SK-N-SH (cell line): ENCODE measurements at regions not wholly inside any gene's neighbourhood (a gene's known extent, or its start where the extent isn't known, plus 50 kb on each side); places are given as distances from the start of the nearest gene placed in this dataset.
A peak's percentile ranks its signal among the peaks of the same experiment; 100 is the strongest.

Source experiments
- CTCF ChIA-PET: fragments of 300-600, 350-600 bp; formaldehyde crosslinking; extraction: SDS; loops from one replicate; lab custom pipeline; 2021; lab: Yijun Ruan, JAX
- POLR2A ChIA-PET: fragments of 350-600 bp; sonication (Branson Sonifier 250); formaldehyde crosslinking; extraction: SDS; loops from one replicate; lab custom pipeline; 2020; ENCODE audit warnings: antibody characterized with exemption, inconsistent platforms; lab: Yijun Ruan, JAX
- DNase-seq: peaks from one replicate; pipeline ENCODE4 v3.0.0; 2012
- H2AFZ ChIP-seq: fragments of 200-600 bp; sonication (generic); 2 replicates; pipeline ENCODE4 v1.8.1; 2016; ENCODE audit warnings: antibody characterized with exemption, mild to moderate bottlenecking, low read depth
- H3F3A ChIP-seq: fragments of 200-600 bp; sonication (generic); replicated peaks from 2 replicates; pipeline ENCODE3; 2016; ENCODE audit warnings: antibody characterized with exemption, mild to moderate bottlenecking; ENCODE audit not compliant: insufficient read depth
- H3K27ac ChIP-seq, 2 experiments: fragments of 200-500 bp in 1 of 2; fragments of 200-600 bp in 1 of 2; sonication (Bioruptor generic) in 1 of 2; sonication (generic), shearing (Covaris generic) in 1 of 2; 2 replicates each; pipeline versions ENCODE4 v1.5.1 to v1.6.1; 2014 to 2016; ENCODE audit warnings: low read depth in 2 of 2, inconsistent platforms in 1 of 2, low read length in 1 of 2, mild to moderate bottlenecking in 1 of 2, mixed read lengths in 1 of 2
- H3K27me3 ChIP-seq: fragments of 200-600 bp; sonication (generic), shearing (Covaris generic); 2 replicates; pipeline ENCODE4 v1.6.1; 2016; ENCODE audit warnings: mixed run types; ENCODE audit not compliant: insufficient read depth
- H3K36me3 ChIP-seq, 2 experiments: fragments of 200-500 bp in 1 of 2; fragments of 200-600 bp in 1 of 2; sonication (Bioruptor generic) in 1 of 2; sonication (generic) in 1 of 2; replicated peaks in 1 of 2; 2 replicates each; pipeline versions ENCODE3 to v1.5.1; 2014 to 2016; ENCODE audit warnings: low read length in 1 of 2, mild to moderate bottlenecking in 1 of 2; ENCODE audit not compliant: insufficient read depth in 2 of 2, control insufficient read depth in 1 of 2
- H3K4me1 ChIP-seq, 2 experiments: fragments of 200-500 bp in 1 of 2; fragments of 200-600 bp in 1 of 2; sonication (Bioruptor generic) in 1 of 2; sonication (generic), shearing (Covaris generic) in 1 of 2; 2 replicates each; pipeline versions ENCODE4 v1.5.1 to v1.6.1; 2014 to 2016; ENCODE audit warnings: low read depth in 1 of 2, low read length in 1 of 2, mixed run types in 1 of 2; ENCODE audit not compliant: insufficient read depth in 2 of 2, control insufficient read depth in 1 of 2
- H3K4me2 ChIP-seq: fragments of 200-600 bp; sonication (generic), shearing (Covaris generic); 2 replicates; pipeline ENCODE4 v1.6.1; 2017; ENCODE audit warnings: mixed run types
- H3K4me3 ChIP-seq, 2 experiments: fragments of 200-500 bp in 1 of 2; fragments of 200-600 bp in 1 of 2; sonication (Bioruptor generic) in 1 of 2; sonication (generic), shearing (Covaris generic) in 1 of 2; 2 replicates each; pipeline versions ENCODE4 v1.5.1 to v1.8.1; 2014 to 2016; ENCODE audit warnings: low read depth in 2 of 2, inconsistent platforms in 1 of 2, low read length in 1 of 2, mild to moderate bottlenecking in 1 of 2, mixed read lengths in 1 of 2, moderate library complexity in 1 of 2
- H3K79me2 ChIP-seq: fragments of 200-600 bp; sonication (generic); 2 replicates; pipeline ENCODE4 v1.8.1; 2017; ENCODE audit warnings: mild to moderate bottlenecking; ENCODE audit not compliant: insufficient read depth
- H3K9ac ChIP-seq: fragments of 200-600 bp; sonication (generic); 2 replicates; pipeline ENCODE4 v1.6.1; 2017; ENCODE audit warnings: mixed run types
- H3K9me2 ChIP-seq: fragments of 200-600 bp; sonication (generic); 2 replicates; pipeline ENCODE4 v1.6.1; 2017; ENCODE audit warnings: mixed run types
- H3K9me3 ChIP-seq: fragments of 200-600 bp; sonication (generic); 2 replicates; pipeline ENCODE4 v1.6.1; 2017; ENCODE audit warnings: mixed run types, mild to moderate bottlenecking, moderate library complexity
- H4K20me1 ChIP-seq: fragments of 200-600 bp; sonication (generic); 2 replicates; pipeline ENCODE4 v1.6.1; 2017; ENCODE audit warnings: mild to moderate bottlenecking, mixed run types; ENCODE audit not compliant: insufficient read depth
- EP300 ChIP-seq, 2 experiments: IDR thresholded peaks; 2 replicates each; pipeline versions ENCODE4 v1.4.0 to v1.6.1; 2012; ENCODE audit warnings: borderline replicate concordance in 1 of 2, low read depth in 1 of 2, low read length in 1 of 2
- EZH2phosphoT487 ChIP-seq: fragments of 200-600 bp; sonication (generic); IDR thresholded peaks from 2 replicates; pipeline ENCODE4 v1.6.1; 2017; ENCODE audit warnings: low read depth, mixed run types, mild to moderate bottlenecking, antibody characterized with exemption, moderate library complexity, borderline replicate concordance
- FOSL2 ChIP-seq: IDR thresholded peaks from 2 replicates; pipeline ENCODE4 v1.4.0; 2012; ENCODE audit warnings: low read depth, mild to moderate bottlenecking, moderate library complexity, borderline replicate concordance
- FOXM1 ChIP-seq: IDR thresholded peaks from 2 replicates; pipeline ENCODE4 v1.4.0; 2012; ENCODE audit warnings: low read depth, mild to moderate bottlenecking
- GATA2 ChIP-seq: sonication (generic); formaldehyde crosslinking; IDR thresholded peaks from 2 replicates; pipeline ENCODE4 v1.5.0; 2020; ENCODE audit warnings: mild to moderate bottlenecking, missing genetic modification reagents
- JUND ChIP-seq: IDR thresholded peaks from 2 replicates; pipeline ENCODE4 v1.4.0; 2012
- MEF2A ChIP-seq: IDR thresholded peaks from 2 replicates; pipeline ENCODE4 v1.4.0; 2012; ENCODE audit warnings: low read depth, borderline replicate concordance
- NFIC ChIP-seq: IDR thresholded peaks from 2 replicates; pipeline ENCODE4 v1.4.0; 2012; ENCODE audit warnings: borderline replicate concordance
- RCOR1 ChIP-seq: fragments of 150-350 bp; IDR thresholded peaks from 2 replicates; pipeline ENCODE4 v1.6.1; 2017; ENCODE audit warnings: antibody characterized with exemption, low read length
- RFX5 ChIP-seq: IDR thresholded peaks from 2 replicates; pipeline ENCODE4 v1.6.1; 2012; ENCODE audit warnings: mild to moderate bottlenecking, improper control_type of control experiment, low read length
- SMC3 ChIP-seq: IDR thresholded peaks from 2 replicates; pipeline ENCODE4 v1.6.1; 2012; ENCODE audit warnings: low read depth, low read length, improper control_type of control experiment
- TAF1 ChIP-seq: IDR thresholded peaks from 2 replicates; pipeline ENCODE4 v1.6.1; 2012; ENCODE audit warnings: low read depth, mild to moderate bottlenecking, low read length, moderate library complexity, borderline replicate concordance
- TCF12 ChIP-seq: IDR thresholded peaks from 2 replicates; pipeline ENCODE4 v1.4.0; 2012
- TEAD4 ChIP-seq: IDR thresholded peaks from 2 replicates; pipeline ENCODE4 v1.4.0; 2012; ENCODE audit warnings: mild to moderate bottlenecking, borderline replicate concordance; ENCODE audit not compliant: insufficient read depth
- YY1 ChIP-seq: IDR thresholded peaks from 2 replicates; pipeline ENCODE4 v1.4.0; 2012; ENCODE audit warnings: low read depth, mild to moderate bottlenecking
- WGBS: methylation state at CpG from one replicate; pipeline ENCODE4 v1.1.6; 2017; ENCODE audit warnings: low lambda C conversion rate; 5-methylcytosine and 5-hydroxymethylcytosine counted together
- TF ChIP-seq, protein P1 (sequence below): IDR thresholded peaks from 2 replicates; pipeline ENCODE4; 2012
- TF ChIP-seq, protein P2 (sequence below): fragments of 200-600 bp; sonication (generic); IDR thresholded peaks from 2 replicates; pipeline ENCODE4 v1.6.1; 2017; ENCODE audit warnings: antibody characterized with exemption, mild to moderate bottlenecking, moderate library complexity
- TF ChIP-seq, protein P3 (sequence below): IDR thresholded peaks from 2 replicates; pipeline ENCODE4 v1.4.0; 2012; ENCODE audit warnings: low read depth
- TF ChIP-seq, protein P4 (sequence below): IDR thresholded peaks from 2 replicates; pipeline ENCODE4 v1.4.0; 2012; ENCODE audit warnings: low read depth, borderline replicate concordance
- TF ChIP-seq, protein P5 (sequence below): IDR thresholded peaks from 2 replicates; pipeline ENCODE4 v1.4.0; 2012; ENCODE audit warnings: low read depth, borderline replicate concordance

DNA sequence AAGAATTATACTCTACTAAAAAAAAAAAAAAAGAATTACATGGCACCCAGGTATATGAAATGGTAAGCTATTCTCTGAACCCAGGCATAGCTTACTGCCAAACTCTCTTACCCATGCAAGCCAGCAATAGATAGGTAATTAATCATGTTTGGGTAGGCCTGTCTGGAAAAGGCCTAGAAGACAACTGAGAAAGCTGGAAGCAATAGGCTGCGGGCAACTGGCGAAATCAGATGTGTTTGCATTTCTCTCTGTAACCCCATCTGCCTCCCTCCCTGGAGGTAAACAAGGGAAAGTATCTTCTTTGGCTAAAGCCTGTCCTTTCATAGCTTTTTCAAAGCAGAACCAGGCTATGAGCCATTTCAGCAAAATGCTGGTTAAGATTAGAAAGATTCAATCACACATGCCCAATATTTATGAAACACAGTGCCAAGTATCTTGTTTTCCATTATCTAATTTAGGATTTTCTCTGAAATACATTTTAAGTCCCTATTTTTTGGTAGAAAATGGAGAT lies 934.8 kb upstream of the DDX18 start:
- CTCF ChIA-PET, result interaction anchor here (0.7 kb wide), 1 partner anchor 94 kb away, joined by 3 read pairs; no protein-coding TSS in a partner anchor

DNA sequence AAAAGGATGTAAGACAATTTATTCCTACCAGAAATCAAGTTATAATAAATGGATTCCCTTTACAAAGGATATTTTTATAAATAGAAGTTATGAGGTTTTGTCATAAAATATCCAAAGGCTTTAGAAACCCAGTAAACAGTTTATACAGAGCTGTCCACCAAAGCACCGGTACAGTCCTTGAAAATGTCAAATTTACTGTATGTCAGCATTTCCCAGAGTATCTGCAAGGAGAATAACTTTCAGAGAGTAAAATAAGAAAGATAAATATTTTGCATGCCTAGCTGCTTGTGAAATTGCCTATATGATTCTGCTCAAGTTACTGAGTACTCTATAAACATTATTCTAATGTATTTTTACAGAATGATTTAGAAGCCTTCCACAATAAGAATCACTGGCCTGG lies 923.3 kb upstream of the DDX18 start:
- no peaks in the 10 kb centered on the region for H3K36me3 ChIP-seq
- no peaks in the 10 kb centered on the region for H4K20me1 ChIP-seq
- no peaks in the 10 kb centered on the region for H3K4me1 ChIP-seq
- no peaks in the 10 kb centered on the region for H3K9me2 ChIP-seq
- no peaks in the 10 kb centered on the region for H3K27me3 ChIP-seq
- no peak overlapping the region for H2AFZ ChIP-seq
- no peak overlapping the region for H3K4me2 ChIP-seq
- no peak for DNase-seq
- ChIA-PET POLR2A (no interaction called here), CTCF (no interaction called here)
- 16% methylated on average over 1 of the region's 1 CpG for WGBS
- H3K9ac ChIP-seq, result no peak overlapping the region
- no peak overlapping the region for H3K27ac ChIP-seq
- H3F3A ChIP-seq, result no peaks in the 10 kb centered on the region
- peaks cover 5% of the 10 kb centered on the region; the same call in 1 of the 2 replicates for H3K9me3 ChIP-seq
- no peaks in the 10 kb centered on the region for H3K79me2 ChIP-seq
- no peak overlapping the region for H3K4me3 ChIP-seq
- no peak for TF ChIP-seq GATA2 (CRISPR knock-in tag)
- TF ChIP-seq TEAD4, result no peak
- no peak for TF ChIP-seq RFX5
- no peak for TF ChIP-seq YY1
- TF ChIP-seq JUND, result no peak
- no peak for TF ChIP-seq SMC3
- TF ChIP-seq, protein P1, sequence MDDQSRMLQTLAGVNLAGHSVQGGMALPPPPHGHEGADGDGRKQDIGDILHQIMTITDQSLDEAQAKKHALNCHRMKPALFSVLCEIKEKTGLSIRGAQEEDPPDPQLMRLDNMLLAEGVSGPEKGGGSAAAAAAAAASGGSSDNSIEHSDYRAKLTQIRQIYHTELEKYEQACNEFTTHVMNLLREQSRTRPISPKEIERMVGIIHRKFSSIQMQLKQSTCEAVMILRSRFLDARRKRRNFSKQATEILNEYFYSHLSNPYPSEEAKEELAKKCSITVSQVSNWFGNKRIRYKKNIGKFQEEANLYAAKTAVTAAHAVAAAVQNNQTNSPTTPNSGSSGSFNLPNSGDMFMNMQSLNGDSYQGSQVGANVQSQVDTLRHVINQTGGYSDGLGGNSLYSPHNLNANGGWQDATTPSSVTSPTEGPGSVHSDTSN, result no peak
- no peak for TF ChIP-seq RCOR1
- TF ChIP-seq FOSL2, result no peak
- no peak for TF ChIP-seq TAF1
- TF ChIP-seq, protein P2, sequence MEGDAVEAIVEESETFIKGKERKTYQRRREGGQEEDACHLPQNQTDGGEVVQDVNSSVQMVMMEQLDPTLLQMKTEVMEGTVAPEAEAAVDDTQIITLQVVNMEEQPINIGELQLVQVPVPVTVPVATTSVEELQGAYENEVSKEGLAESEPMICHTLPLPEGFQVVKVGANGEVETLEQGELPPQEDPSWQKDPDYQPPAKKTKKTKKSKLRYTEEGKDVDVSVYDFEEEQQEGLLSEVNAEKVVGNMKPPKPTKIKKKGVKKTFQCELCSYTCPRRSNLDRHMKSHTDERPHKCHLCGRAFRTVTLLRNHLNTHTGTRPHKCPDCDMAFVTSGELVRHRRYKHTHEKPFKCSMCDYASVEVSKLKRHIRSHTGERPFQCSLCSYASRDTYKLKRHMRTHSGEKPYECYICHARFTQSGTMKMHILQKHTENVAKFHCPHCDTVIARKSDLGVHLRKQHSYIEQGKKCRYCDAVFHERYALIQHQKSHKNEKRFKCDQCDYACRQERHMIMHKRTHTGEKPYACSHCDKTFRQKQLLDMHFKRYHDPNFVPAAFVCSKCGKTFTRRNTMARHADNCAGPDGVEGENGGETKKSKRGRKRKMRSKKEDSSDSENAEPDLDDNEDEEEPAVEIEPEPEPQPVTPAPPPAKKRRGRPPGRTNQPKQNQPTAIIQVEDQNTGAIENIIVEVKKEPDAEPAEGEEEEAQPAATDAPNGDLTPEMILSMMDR, result no peak
- no peak for TF ChIP-seq NFIC
- TF ChIP-seq EP300 (IDR thresholded peaks at IDR 0.05; ENCODE audit: borderline replicate concordance in 1 of 2, low read depth in 1 of 2, low read length in 1 of 2), result no peak
- TF ChIP-seq, protein P3, sequence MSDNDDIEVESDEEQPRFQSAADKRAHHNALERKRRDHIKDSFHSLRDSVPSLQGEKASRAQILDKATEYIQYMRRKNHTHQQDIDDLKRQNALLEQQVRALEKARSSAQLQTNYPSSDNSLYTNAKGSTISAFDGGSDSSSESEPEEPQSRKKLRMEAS, result no peak

More for the DNA sequence above, 934.8 kb upstream of the DDX18 start:
- Histone ChIP-seq H3K27me3 (no peaks in the 10 kb centered on the region), H3K9me2 (no peaks in the 10 kb centered on the region), H3K36me3 (no peaks in the 10 kb centered on the region), H3K9ac (no peak overlapping the region), H3K4me1 (peaks cover 0 to 2% of the 10 kb centered on the region in 2 experiments; a peak in 2 of 4 replicates), H3F3A (no peaks in the 10 kb centered on the region), H2AFZ (no peak overlapping the region)
- POLR2A ChIA-PET, result no interaction called here
- no peak for TF ChIP-seq TCF12
- no peak for TF ChIP-seq GATA2 (CRISPR knock-in tag)
- TF ChIP-seq, protein P4, sequence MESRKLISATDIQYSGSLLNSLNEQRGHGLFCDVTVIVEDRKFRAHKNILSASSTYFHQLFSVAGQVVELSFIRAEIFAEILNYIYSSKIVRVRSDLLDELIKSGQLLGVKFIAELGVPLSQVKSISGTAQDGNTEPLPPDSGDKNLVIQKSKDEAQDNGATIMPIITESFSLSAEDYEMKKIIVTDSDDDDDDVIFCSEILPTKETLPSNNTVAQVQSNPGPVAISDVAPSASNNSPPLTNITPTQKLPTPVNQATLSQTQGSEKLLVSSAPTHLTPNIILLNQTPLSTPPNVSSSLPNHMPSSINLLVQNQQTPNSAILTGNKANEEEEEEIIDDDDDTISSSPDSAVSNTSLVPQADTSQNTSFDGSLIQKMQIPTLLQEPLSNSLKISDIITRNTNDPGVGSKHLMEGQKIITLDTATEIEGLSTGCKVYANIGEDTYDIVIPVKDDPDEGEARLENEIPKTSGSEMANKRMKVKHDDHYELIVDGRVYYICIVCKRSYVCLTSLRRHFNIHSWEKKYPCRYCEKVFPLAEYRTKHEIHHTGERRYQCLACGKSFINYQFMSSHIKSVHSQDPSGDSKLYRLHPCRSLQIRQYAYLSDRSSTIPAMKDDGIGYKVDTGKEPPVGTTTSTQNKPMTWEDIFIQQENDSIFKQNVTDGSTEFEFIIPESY, result no peak
- no peak for TF ChIP-seq FOXM1
- no peak for TF ChIP-seq MEF2A
- no peak for TF ChIP-seq EZH2phosphoT487
- TF ChIP-seq, protein P5, sequence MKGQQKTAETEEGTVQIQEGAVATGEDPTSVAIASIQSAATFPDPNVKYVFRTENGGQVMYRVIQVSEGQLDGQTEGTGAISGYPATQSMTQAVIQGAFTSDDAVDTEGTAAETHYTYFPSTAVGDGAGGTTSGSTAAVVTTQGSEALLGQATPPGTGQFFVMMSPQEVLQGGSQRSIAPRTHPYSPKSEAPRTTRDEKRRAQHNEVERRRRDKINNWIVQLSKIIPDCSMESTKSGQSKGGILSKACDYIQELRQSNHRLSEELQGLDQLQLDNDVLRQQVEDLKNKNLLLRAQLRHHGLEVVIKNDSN, result no peak
- no peak for TF ChIP-seq TAF1
- TF ChIP-seq, all 33 proteins: peak for 0
- no peaks in the 10 kb centered on the region for H3K79me2 ChIP-seq
- no peak overlapping the region for H3K4me2 ChIP-seq
- H4K20me1 ChIP-seq, result no peaks in the 10 kb centered on the region
- H3K27ac ChIP-seq, result peak overlapping the region in 1 of 2 experiments; percentile 47; a peak in 2 of 4 replicates
- H3K9me3 ChIP-seq, result no peaks in the 10 kb centered on the region; the same call in 1 of the 2 replicates
- WGBS, result 66% methylated on average over 2 of the region's 2 CpGs
- no peak for DNase-seq
- no peak overlapping the region for H3K4me3 ChIP-seq
